ENCODE measurements at regions not wholly inside any gene's neighbourhood (a gene's known extent, or its start where the extent isn't known, plus 50 kb on each side); places are given as distances from the start of the nearest gene placed in this dataset.

GRCh38 chr3:29141918-29142275 is 139.0 kb upstream of the RBMS3 start:
- H2AFZ ChIP-seq (ENCODE audit: low read depth) = no peak overlapping the region
- no peak overlapping the region for H3K4me2 ChIP-seq

GRCh38 chr3:29143151-29143550 is 137.7 kb upstream of the RBMS3 start:
- H3K79me2 ChIP-seq (ENCODE audit: insufficient read depth, low read depth) = no peaks in the 10 kb centered on the region
- H3K27ac ChIP-seq = no peak overlapping the region
- H3K4me2 ChIP-seq = no peak overlapping the region
- H3K4me3 ChIP-seq (IDR thresholded peaks at IDR 0.05; ENCODE audit: insufficient read depth, low read depth, low read length) = no peak overlapping the region
- no peak overlapping the region for H3K9ac ChIP-seq
- H3K27me3 ChIP-seq (ENCODE audit: insufficient read depth, low read depth) = no peaks in the 10 kb centered on the region
- TF ChIP-seq CTCF (conservative IDR thresholded peaks at IDR 0.05; ENCODE audit: low read depth, low read length) = no peak
- H4K20me1 ChIP-seq (ENCODE audit: insufficient read depth) = no peaks in the 10 kb centered on the region
- H3K36me3 ChIP-seq (ENCODE audit: insufficient read depth) = no peaks in the 10 kb centered on the region
- H3K4me1 ChIP-seq (ENCODE audit: low read depth, poor library complexity, severe bottlenecking) = no peaks in the 10 kb centered on the region
- no peak overlapping the region for H2AFZ ChIP-seq (ENCODE audit: low read depth)

More at GRCh38 chr3:29141918-29142275, 139.0 kb upstream of the RBMS3 start:
- Histone ChIP-seq H3K9ac (no peak overlapping the region), H3K79me2 (ENCODE audit: insufficient read depth, low read depth) (no peaks in the 10 kb centered on the region), H3K27ac (no peak overlapping the region), H3K4me1 (ENCODE audit: low read depth, poor library complexity, severe bottlenecking) (no peaks in the 10 kb centered on the region), H4K20me1 (ENCODE audit: insufficient read depth) (no peaks in the 10 kb centered on the region), H3K27me3 (ENCODE audit: insufficient read depth, low read depth) (no peaks in the 10 kb centered on the region), H3K36me3 (ENCODE audit: insufficient read depth) (no peaks in the 10 kb centered on the region), H3K4me3 (IDR thresholded peaks at IDR 0.05; ENCODE audit: insufficient read depth, low read depth, low read length) (no peak overlapping the region)
- TF ChIP-seq CTCF (conservative IDR thresholded peaks at IDR 0.05; ENCODE audit: low read depth, low read length) = no peak

- no peak overlapping the region for H3K27ac ChIP-seq
- TF ChIP-seq CTCF (conservative IDR thresholded peaks at IDR 0.05; ENCODE audit: low read depth, low read length) = no peak
- H3K9ac ChIP-seq = no peak overlapping the region
- no peaks in the 10 kb centered on the region for H3K36me3 ChIP-seq (ENCODE audit: insufficient read depth)
- H3K4me2 ChIP-seq = no peak overlapping the region
- no peaks in the 10 kb centered on the region for H4K20me1 ChIP-seq (ENCODE audit: insufficient read depth)
- no peaks in the 10 kb centered on the region for H3K79me2 ChIP-seq (ENCODE audit: insufficient read depth, low read depth)
- no peaks in the 10 kb centered on the region for H3K27me3 ChIP-seq (ENCODE audit: insufficient read depth, low read depth)
- no peaks in the 10 kb centered on the region for H3K4me1 ChIP-seq (ENCODE audit: low read depth, poor library complexity, severe bottlenecking)
- no peak overlapping the region for H3K4me3 ChIP-seq (IDR thresholded peaks at IDR 0.05; ENCODE audit: insufficient read depth, low read depth, low read length)
- H2AFZ ChIP-seq (ENCODE audit: low read depth) = no peak overlapping the region
Measured at GRCh38 chr3:29144361-29144760, 136.5 kb upstream of the RBMS3 start.

- no peak overlapping the region for H3K4me3 ChIP-seq (IDR thresholded peaks at IDR 0.05; ENCODE audit: insufficient read depth, low read depth, low read length)
- H3K9ac ChIP-seq = no peak overlapping the region
- H4K20me1 ChIP-seq (ENCODE audit: insufficient read depth) = no peaks in the 10 kb centered on the region
- no peaks in the 10 kb centered on the region for H3K36me3 ChIP-seq (ENCODE audit: insufficient read depth)
- no peak overlapping the region for H3K4me2 ChIP-seq
- H3K27ac ChIP-seq = no peak overlapping the region
- no peaks in the 10 kb centered on the region for H3K79me2 ChIP-seq (ENCODE audit: insufficient read depth, low read depth)
- H2AFZ ChIP-seq (ENCODE audit: low read depth) = no peak overlapping the region
- H3K4me1 ChIP-seq (ENCODE audit: low read depth, poor library complexity, severe bottlenecking) = no peaks in the 10 kb centered on the region
- H3K27me3 ChIP-seq (ENCODE audit: insufficient read depth, low read depth) = no peaks in the 10 kb centered on the region
- no peak for TF ChIP-seq CTCF (conservative IDR thresholded peaks at IDR 0.05; ENCODE audit: low read depth, low read length)
Measured at GRCh38 chr3:29144807-29145206, 136.1 kb upstream of the RBMS3 start.

- no peak for TF ChIP-seq CTCF (conservative IDR thresholded peaks at IDR 0.05; ENCODE audit: low read depth, low read length)
- no peaks in the 10 kb centered on the region for H3K79me2 ChIP-seq (ENCODE audit: insufficient read depth, low read depth)
- H3K4me2 ChIP-seq = no peak overlapping the region
- H3K36me3 ChIP-seq (ENCODE audit: insufficient read depth) = no peaks in the 10 kb centered on the region
- H3K9ac ChIP-seq = no peak overlapping the region
- no peak overlapping the region for H2AFZ ChIP-seq (ENCODE audit: low read depth)
- no peak overlapping the region for H3K4me3 ChIP-seq (IDR thresholded peaks at IDR 0.05; ENCODE audit: insufficient read depth, low read depth, low read length)
- H3K27me3 ChIP-seq (ENCODE audit: insufficient read depth, low read depth) = no peaks in the 10 kb centered on the region
- no peaks in the 10 kb centered on the region for H3K4me1 ChIP-seq (ENCODE audit: low read depth, poor library complexity, severe bottlenecking)
- no peak overlapping the region for H3K27ac ChIP-seq
- no peaks in the 10 kb centered on the region for H4K20me1 ChIP-seq (ENCODE audit: insufficient read depth)
Measured at GRCh38 chr3:29145360-29145759, 135.5 kb upstream of the RBMS3 start.
